ENCODE measurements at regions not wholly inside any gene's neighbourhood (a gene's known extent, or its start where the extent isn't known, plus 50 kb on each side); places are given as distances from the start of the nearest gene placed in this dataset.

- DNase-seq, result no peak
Measured at GRCh38 chr3:116939091-116939490, 229.5 kb downstream of the TUSC7 start.

GRCh38 chr3:116939550-116939949, 230.0 kb downstream of the TUSC7 start:
- no peak for DNase-seq

DNA sequence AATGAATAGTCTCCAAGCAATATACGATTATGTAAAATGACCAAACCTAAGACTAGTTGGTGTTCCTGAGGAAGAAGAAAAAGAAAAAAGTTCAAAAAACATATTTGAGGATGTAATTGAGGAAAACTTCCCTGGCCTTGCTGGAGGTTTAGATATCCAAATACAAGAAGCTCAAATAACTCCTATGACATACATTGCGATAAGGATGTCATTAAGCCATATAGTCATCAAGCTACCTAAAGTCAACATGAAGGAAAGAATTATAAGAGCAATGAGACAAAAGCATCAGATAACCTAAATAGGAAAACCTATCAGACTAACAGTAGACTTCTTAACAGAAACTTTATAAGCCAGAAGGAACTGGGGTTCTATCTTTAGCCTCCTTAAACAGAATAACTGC, 231.1 kb downstream of the TUSC7 start:
- no peak for DNase-seq

GRCh38 chr3:116946376-116946775, 236.8 kb downstream of the TUSC7 start:
- no peak for DNase-seq

DNA sequence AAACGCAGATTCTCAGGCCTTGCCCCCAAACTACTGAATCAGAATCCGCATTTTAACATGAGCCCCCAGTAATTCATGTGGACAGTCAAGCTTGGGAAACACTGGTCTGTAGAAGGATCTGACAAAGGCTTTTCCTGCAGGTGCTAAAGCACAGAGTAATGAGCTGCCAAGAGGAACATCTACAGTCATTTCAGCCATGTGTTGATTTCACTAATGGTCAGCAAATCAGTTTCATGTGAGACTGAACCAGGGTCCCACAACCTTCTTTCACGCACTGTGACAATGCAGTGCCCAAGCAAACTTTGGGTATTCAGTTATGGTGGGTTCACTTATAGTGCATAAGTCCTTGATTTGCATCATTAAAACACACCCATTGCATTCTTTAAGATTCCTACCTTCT, 237.6 kb downstream of the TUSC7 start:
- no peak for DNase-seq

- DNase-seq, result no peak
Measured at GRCh38 chr3:116947809-116948208, 238.2 kb downstream of the TUSC7 start.

DNA sequence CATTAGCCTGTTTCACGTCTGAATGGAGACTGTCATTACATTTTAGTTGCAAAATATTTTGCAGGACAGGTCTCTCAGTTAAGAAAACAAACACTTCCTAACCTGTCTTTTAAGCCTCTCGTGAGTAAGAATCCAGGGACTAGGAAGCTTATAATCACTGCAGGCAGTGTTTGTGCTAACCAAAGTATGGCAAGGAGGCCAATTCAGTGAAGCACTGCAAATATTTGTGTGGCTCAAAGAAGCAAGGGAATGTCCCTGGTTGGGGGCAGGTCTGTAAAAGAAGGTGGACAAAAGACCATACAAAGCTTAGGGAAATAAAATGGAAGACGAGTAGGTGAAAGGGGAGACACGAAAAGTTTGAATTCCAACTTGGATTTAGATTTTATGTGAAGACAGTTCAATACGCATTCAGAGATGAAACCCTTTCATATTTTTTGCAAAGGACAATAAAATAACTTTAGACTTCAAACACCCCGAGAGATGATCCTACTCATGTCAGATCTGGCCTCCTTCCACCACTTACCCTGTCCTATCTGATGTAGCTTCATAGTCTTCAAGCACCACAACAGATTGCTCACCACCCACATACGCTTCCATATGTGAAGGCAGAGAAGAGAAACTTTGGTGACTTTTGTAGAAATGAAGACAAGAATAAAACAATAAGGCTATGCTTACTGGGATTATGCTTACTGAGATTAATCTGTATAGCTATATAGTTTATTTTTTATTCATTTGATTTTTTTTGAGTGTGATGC, 240.9 kb downstream of the TUSC7 start:
- DNase-seq, result no peak

- DNase-seq, result no peak
Measured at GRCh38 chr3:116951610-116952009, 242.0 kb downstream of the TUSC7 start.

DNA sequence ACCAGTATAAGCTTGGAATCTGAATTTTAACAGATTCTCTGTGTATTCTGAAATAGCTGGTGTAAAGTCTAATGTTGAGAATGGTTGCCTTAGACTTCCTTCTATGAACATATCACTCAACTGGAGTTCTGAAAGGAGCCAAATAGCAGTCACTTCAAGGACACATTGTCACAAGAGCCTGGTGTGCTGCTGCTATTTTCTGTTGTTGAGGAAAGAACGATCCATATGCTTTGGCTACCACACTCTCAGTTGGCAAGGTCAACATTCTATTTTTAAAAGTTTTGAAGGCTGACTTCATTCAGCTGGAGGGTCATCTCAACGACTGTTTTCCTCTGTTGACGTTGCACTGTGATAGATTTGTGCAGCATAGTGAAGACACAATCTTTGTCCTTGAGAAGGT, 248.7 kb downstream of the TUSC7 start:
- DNase-seq, result no peak

DNA sequence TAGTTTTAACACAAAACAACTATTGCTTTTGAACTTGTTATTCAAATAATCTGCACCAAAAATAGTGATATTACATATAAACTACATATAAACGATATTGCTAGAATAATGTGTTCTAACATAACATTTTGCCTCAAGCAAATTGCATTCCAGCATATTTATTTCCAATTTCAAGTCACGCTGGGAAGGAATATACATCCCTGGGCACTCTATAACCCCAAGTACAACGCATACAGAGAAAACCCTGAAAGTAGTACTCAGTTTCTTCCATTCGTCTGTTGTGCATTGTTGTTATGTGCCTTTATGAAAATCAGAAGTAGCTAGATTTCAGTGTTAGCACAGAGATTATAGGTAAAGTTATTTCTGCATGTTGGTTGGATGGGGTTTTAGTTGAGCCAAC, 251.5 kb downstream of the TUSC7 start:
- DNase-seq, result no peak

- no peak for DNase-seq
Measured at GRCh38 chr3:116963802-116964201, 254.2 kb downstream of the TUSC7 start.

GRCh38 chr3:116966649-116967048, 257.1 kb downstream of the TUSC7 start:
- DNase-seq, result no peak

GRCh38 chr3:116969135-116969534, 259.6 kb downstream of the TUSC7 start:
- DNase-seq, result no peak

GRCh38 chr3:116969646-116970045, 260.1 kb downstream of the TUSC7 start:
- DNase-seq, result no peak

GRCh38 chr3:116971531-116971930, 262.0 kb downstream of the TUSC7 start:
- no peak for DNase-seq

DNA sequence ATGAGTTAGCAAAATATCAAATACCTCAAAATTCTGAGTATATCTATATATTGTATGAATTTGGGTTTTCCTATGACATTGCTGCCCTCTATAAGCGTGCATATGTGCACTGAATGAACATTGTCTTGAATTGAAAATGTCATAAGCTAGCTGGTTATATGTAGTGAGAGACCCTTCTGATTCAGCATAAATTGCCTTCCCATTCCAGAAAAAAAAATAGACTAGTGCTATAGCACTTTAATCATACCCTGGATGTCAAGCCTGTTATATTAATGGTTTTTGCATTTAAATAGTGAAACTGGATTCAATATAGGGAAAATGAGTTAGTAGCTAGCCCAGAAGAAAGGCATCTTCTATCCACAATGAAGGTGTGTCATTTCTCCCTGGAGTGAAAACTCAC, 265.1 kb downstream of the TUSC7 start:
- no peak for DNase-seq

GRCh38 chr3:116977441-116977840, 267.9 kb downstream of the TUSC7 start:
- no peak for DNase-seq

DNA sequence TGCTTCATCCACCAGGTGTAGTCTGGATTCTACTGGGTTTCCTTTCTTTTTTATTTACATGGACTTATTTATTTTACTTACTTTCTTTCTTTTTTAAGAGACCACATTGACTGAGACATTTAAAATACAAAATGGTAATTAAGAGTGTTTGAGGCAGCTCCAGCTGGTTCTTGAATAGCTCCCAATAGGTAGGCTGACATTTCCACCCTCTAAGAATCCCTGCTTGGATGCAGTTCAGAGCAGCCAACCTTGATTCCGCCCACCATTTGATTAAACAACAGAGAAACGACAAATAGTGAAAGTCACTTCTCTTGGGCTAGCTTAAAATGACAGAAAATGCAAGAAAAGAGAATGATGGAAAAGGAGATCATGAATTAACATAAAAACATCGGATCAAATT, 270.5 kb downstream of the TUSC7 start:
- no peak for DNase-seq

DNA sequence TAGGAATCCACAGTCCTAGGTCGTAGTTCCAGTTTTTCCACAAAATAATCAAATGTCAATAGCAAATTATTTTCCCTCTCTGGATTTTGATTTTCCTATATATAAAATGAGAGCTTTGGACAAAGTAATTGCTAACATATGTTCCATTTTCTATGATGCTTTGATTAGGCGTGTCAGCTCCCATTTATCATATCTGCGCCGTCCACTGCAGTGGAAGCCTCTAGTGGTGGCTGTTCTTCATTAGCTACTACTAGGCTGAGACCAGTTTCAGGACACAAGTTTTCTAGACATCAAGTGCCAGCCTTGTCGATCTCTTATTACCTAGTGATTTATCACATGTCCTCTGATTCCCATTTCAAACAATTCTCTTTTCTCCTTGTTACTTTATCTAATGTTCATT, 271.5 kb downstream of the TUSC7 start:
- DNase-seq, result no peak

GRCh38 chr3:116984301-116984700, 274.7 kb downstream of the TUSC7 start:
- DNase-seq, result no peak

- no peak for DNase-seq
Measured at GRCh38 chr3:116994351-116994879, 284.8 kb downstream of the TUSC7 start.

- no peak for DNase-seq
Measured at GRCh38 chr3:117003501-117003900, 293.9 kb downstream of the TUSC7 start.

DNA sequence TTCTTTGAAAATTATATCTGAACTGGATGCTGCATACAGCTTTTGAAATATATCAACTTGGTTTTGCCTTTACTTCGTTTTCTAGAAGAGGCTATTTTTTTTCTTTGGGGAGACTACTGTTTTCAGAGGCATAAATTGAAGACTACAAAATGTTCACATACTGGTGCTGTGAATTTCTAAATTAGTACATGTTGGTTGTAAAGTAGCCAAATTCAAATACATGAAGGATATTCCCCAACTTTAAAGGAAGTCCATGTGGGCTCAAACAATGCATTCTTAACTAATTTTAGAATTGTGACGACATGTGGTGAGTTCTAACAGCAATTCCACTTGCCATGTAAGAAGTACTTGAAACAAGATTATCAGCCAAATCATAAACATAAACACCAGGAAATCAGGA, 295.7 kb downstream of the TUSC7 start:
- no peak for DNase-seq

- no peak for DNase-seq
Measured at GRCh38 chr3:117005911-117006522, 296.4 kb downstream of the TUSC7 start.

DNA sequence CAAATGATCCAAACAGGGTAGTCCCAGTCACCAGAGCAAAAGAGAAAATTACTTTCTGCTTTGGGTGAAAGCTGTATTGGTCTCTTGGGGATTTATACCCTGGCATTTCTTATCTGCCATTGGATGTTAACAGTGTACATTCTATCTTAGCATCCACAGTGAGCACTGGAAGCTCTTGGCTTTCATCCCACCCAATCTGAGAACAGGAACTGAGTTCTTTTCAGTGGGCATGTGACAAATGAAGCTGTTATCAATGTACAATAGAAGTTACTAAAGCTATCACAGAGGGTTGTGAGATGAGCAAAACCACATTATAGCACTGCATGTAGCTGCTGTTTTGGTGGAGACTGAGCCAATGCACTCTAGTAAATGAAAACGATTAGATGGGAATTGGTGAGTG, 300.7 kb downstream of the TUSC7 start:
- DNase-seq, result no peak

Data from stimulated activated CD4-positive, alpha-beta T cell treated with anti-CD3 and anti-CD28 coated beads, Interleukin-1b, Interleukin-23, amount 100 ng/mL, for 48 hours (primary cell).